ENCODE measurements at regions not wholly inside any gene's neighbourhood (a gene's known extent, or its start where the extent isn't known, plus 50 kb on each side); places are given as distances from the start of the nearest gene placed in this dataset.

DNA sequence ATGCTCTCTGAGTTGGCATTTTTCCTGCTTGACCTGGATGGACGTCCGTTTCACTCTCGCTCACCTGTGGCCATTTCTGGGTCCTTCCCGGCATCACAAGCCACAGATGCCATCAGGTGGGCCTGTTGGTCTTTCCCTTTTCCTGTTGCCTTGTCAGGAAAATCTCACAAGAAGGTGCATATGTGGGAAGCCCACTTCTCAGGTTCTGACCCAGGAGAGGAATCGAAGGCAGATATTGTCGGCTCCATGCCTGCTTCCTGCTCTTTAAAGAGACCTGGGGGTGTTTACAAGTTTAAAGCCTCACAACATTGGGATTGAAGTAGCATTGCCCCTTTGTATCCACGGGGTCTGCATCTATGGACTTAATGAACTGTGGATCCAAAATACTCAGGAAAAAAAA lies 357.9 kb downstream of the RPS24 start:
- TF ChIP-seq POLR2A (IDR thresholded peaks at IDR 0.05) (no peak), CTCF (IDR thresholded peaks at IDR 0.05) (no peak), POLR2AphosphoS5 (IDR thresholded peaks at IDR 0.05) (no peak), EP300 (IDR thresholded peaks at IDR 0.05) (no peak)
